ENCODE measurements at regions not wholly inside any gene's neighbourhood (a gene's known extent, or its start where the extent isn't known, plus 50 kb on each side); places are given as distances from the start of the nearest gene placed in this dataset.

GRCh38 chr18:75625966-75626365, 198.5 kb upstream of the SMIM21 start:
- no peaks in the 10 kb centered on the region for H3K36me3 ChIP-seq (ENCODE audit: insufficient read depth, low read length)
- Mint-ChIP-seq H3K27me3 (ENCODE audit: low read depth, unreplicated experiment) (peaks cover 2% of the 10 kb centered on the region), H3K4me1 (ENCODE audit: low read depth, unreplicated experiment) (no peaks in the 10 kb centered on the region), H3K36me3 (ENCODE audit: low read depth, unreplicated experiment) (no peaks in the 10 kb centered on the region), H3K27ac (ENCODE audit: unreplicated experiment) (no peak overlapping the region), H3K9me3 (ENCODE audit: unreplicated experiment) (peaks cover 3% of the 10 kb centered on the region), H3K4me3 (ENCODE audit: unreplicated experiment) (no peak overlapping the region)
- H3K27me3 ChIP-seq (ENCODE audit: insufficient read depth, low read length): no peaks in the 10 kb centered on the region
- peaks cover 14% of the 10 kb centered on the region for H3K4me1 ChIP-seq (ENCODE audit: insufficient read depth, low read length)
- H3K4me2 ChIP-seq (ENCODE audit: low read length): peak overlapping the region; percentile 27
- no peaks in the 10 kb centered on the region for H3K9me3 ChIP-seq (ENCODE audit: insufficient read depth, low read depth, low read length)
- FAIRE-seq (no peak), DNase-seq (ENCODE audit: low read depth) (peak; percentile 30)
- TF ChIP-seq, protein P1, sequence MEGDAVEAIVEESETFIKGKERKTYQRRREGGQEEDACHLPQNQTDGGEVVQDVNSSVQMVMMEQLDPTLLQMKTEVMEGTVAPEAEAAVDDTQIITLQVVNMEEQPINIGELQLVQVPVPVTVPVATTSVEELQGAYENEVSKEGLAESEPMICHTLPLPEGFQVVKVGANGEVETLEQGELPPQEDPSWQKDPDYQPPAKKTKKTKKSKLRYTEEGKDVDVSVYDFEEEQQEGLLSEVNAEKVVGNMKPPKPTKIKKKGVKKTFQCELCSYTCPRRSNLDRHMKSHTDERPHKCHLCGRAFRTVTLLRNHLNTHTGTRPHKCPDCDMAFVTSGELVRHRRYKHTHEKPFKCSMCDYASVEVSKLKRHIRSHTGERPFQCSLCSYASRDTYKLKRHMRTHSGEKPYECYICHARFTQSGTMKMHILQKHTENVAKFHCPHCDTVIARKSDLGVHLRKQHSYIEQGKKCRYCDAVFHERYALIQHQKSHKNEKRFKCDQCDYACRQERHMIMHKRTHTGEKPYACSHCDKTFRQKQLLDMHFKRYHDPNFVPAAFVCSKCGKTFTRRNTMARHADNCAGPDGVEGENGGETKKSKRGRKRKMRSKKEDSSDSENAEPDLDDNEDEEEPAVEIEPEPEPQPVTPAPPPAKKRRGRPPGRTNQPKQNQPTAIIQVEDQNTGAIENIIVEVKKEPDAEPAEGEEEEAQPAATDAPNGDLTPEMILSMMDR (IDR thresholded peaks at IDR 0.05; ENCODE audit: insufficient read depth, low read depth, low read length): no peak
- no peak for TF ChIP-seq EZH2 (IDR thresholded peaks at IDR 0.05; ENCODE audit: insufficient read depth, low read length)
- H3K79me2 ChIP-seq (ENCODE audit: insufficient read depth, low read length): no peaks in the 10 kb centered on the region
- peak overlapping the region; percentile 2 for H2AFZ ChIP-seq (ENCODE audit: low read depth, low read length)
- H3K9ac ChIP-seq (ENCODE audit: low read length): no peak overlapping the region
- H3K27ac ChIP-seq (ENCODE audit: low read depth, low read length): peak overlapping the region; percentile 19
- H3K4me3 ChIP-seq (ENCODE audit: insufficient read depth, low read depth, low read length): no peak overlapping the region
- no peaks in the 10 kb centered on the region for H4K20me1 ChIP-seq (ENCODE audit: insufficient read depth, low read length)

DNA sequence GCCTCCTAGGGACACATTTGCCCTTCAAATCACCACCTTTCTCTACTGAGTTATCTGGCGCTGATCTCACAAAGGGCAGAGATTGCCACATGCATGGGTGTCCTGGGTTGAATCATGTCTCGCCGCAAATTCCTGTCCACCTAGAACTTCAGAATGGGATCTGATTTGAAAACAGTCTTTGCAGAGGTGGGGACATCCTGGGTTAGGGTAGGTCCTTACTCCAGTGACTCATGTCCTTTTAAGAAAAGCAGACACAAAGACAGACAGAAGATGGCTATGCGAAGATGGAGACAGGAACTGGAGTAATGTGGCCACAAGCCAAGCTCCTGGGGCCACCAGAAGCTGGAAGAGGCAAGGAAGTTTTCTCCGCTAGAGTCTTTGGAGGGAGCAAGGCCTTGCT, 197.4 kb upstream of the SMIM21 start:
- FAIRE-seq: no peak

DNA sequence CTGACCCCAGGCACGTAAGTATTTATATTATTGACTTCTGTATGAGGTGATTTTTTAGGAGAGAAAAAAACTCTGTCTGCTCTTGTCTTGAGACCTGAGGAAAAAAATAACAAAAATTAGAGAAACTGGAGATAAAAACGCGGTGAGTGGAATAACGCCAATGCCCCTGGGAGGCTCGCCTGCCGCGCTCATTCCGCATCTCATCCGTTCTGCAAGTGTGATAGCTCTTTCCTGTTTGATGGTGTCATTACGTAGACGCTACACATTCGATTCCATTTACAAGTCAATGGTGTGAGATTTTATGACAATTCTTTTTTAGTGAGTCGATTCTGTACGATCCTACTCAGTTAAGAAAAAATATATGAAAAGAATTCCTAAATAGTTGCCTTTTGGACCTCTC, 194.3 kb upstream of the SMIM21 start:
- TF ChIP-seq, protein P1 (IDR thresholded peaks at IDR 0.05; ENCODE audit: insufficient read depth, low read depth, low read length): no peak
- no peak for TF ChIP-seq EZH2 (IDR thresholded peaks at IDR 0.05; ENCODE audit: insufficient read depth, low read length)
- Mint-ChIP-seq H3K27ac (ENCODE audit: unreplicated experiment) (no peak overlapping the region), H3K4me3 (ENCODE audit: unreplicated experiment) (no peak overlapping the region), H3K4me1 (ENCODE audit: low read depth, unreplicated experiment) (no peaks in the 10 kb centered on the region), H3K27me3 (ENCODE audit: low read depth, unreplicated experiment) (peaks cover 2% of the 10 kb centered on the region), H3K36me3 (ENCODE audit: low read depth, unreplicated experiment) (no peaks in the 10 kb centered on the region), H3K9me3 (ENCODE audit: unreplicated experiment) (no peaks in the 10 kb centered on the region)
- peaks cover 14% of the 10 kb centered on the region for H3K4me1 ChIP-seq (ENCODE audit: insufficient read depth, low read length)
- no peak overlapping the region for H3K9ac ChIP-seq (ENCODE audit: low read length)
- H3K27ac ChIP-seq (ENCODE audit: low read depth, low read length): no peak overlapping the region
- no peak overlapping the region for H2AFZ ChIP-seq (ENCODE audit: low read depth, low read length)
- no peaks in the 10 kb centered on the region for H4K20me1 ChIP-seq (ENCODE audit: insufficient read depth, low read length)
- no peaks in the 10 kb centered on the region for H3K27me3 ChIP-seq (ENCODE audit: insufficient read depth, low read length)
- H3K4me3 ChIP-seq (ENCODE audit: insufficient read depth, low read depth, low read length): no peak overlapping the region
- DNase-seq (ENCODE audit: low read depth): no peak
- no peaks in the 10 kb centered on the region for H3K36me3 ChIP-seq (ENCODE audit: insufficient read depth, low read length)
- H3K4me2 ChIP-seq (ENCODE audit: low read length): no peak overlapping the region
- no peak for FAIRE-seq
- H3K79me2 ChIP-seq (ENCODE audit: insufficient read depth, low read length): no peaks in the 10 kb centered on the region
- no peaks in the 10 kb centered on the region for H3K9me3 ChIP-seq (ENCODE audit: insufficient read depth, low read depth, low read length)

More for the DNA sequence above, 197.4 kb upstream of the SMIM21 start:
- Mint-ChIP-seq H3K4me1 (ENCODE audit: low read depth, unreplicated experiment) (no peaks in the 10 kb centered on the region), H3K9me3 (ENCODE audit: unreplicated experiment) (peaks cover 3% of the 10 kb centered on the region), H3K27me3 (ENCODE audit: low read depth, unreplicated experiment) (peaks cover 2% of the 10 kb centered on the region), H3K27ac (ENCODE audit: unreplicated experiment) (no peak overlapping the region), H3K36me3 (ENCODE audit: low read depth, unreplicated experiment) (no peaks in the 10 kb centered on the region), H3K4me3 (ENCODE audit: unreplicated experiment) (no peak overlapping the region)
- TF ChIP-seq EZH2 (IDR thresholded peaks at IDR 0.05; ENCODE audit: insufficient read depth, low read length): no peak
- TF ChIP-seq, protein P1 (IDR thresholded peaks at IDR 0.05; ENCODE audit: insufficient read depth, low read depth, low read length): no peak
- Histone ChIP-seq H3K27me3 (ENCODE audit: insufficient read depth, low read length) (no peaks in the 10 kb centered on the region), H3K9me3 (ENCODE audit: insufficient read depth, low read depth, low read length) (no peaks in the 10 kb centered on the region), H3K4me3 (ENCODE audit: insufficient read depth, low read depth, low read length) (no peak overlapping the region), H3K4me1 (ENCODE audit: insufficient read depth, low read length) (peaks cover 14% of the 10 kb centered on the region), H3K79me2 (ENCODE audit: insufficient read depth, low read length) (no peaks in the 10 kb centered on the region), H3K4me2 (ENCODE audit: low read length) (peak overlapping the region; percentile 11), H4K20me1 (ENCODE audit: insufficient read depth, low read length) (no peaks in the 10 kb centered on the region), H2AFZ (ENCODE audit: low read depth, low read length) (peak overlapping the region; percentile 46), H3K27ac (ENCODE audit: low read depth, low read length) (peak overlapping the region; percentile 51), H3K9ac (ENCODE audit: low read length) (peak overlapping the region; percentile 12), H3K36me3 (ENCODE audit: insufficient read depth, low read length) (no peaks in the 10 kb centered on the region)
- peak; percentile 42 for DNase-seq (ENCODE audit: low read depth)

Data from astrocyte (in vitro differentiated cells and primary cell).